IPS-NIHi7 (cell line): ENCODE measurements at regions not wholly inside any gene's neighbourhood (a gene's known extent, or its start where the extent isn't known, plus 50 kb on each side); places are given as distances from the start of the nearest gene placed in this dataset.
"Not testable (repeated sequence)": the region's sequence is repeated elsewhere in the genome, so short reads cannot be mapped to it uniquely, and the experiment has no call there.

ENCODE experiments used
- DNase-seq: peaks from one replicate; pipeline ENCODE4 v3.0.0; 2012; ENCODE audit warnings: mixed read lengths; ENCODE audit errors: extremely low spot score

DNA sequence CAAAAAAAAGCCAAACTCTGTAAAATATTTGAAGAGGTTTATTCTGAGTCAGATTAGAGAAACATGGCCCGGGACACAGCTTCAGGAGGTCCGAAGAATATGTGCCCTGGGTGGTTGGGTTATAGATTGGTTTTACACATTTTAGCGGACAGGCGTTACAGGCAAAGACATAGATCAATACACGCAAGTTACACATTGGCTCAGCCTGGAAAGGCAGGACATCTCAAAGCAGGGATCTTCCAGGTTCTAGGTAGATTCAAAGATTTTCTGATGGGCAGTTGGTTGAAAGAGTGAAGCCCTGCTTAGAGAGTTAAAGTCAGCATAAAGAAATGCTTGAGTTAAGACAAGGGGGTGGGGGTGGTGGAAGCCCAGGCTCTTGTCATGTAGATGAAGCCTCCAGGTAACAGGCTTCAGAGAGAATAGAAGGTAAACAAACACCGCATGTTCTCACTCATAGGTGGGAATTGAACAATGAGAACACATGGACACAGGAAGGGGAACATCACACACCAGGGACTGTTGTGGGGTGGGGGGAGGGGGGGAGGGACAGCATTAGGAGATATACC lies 464.3 kb upstream of the ADARB2 start:
- peak; percentile 26 for DNase-seq

DNA sequence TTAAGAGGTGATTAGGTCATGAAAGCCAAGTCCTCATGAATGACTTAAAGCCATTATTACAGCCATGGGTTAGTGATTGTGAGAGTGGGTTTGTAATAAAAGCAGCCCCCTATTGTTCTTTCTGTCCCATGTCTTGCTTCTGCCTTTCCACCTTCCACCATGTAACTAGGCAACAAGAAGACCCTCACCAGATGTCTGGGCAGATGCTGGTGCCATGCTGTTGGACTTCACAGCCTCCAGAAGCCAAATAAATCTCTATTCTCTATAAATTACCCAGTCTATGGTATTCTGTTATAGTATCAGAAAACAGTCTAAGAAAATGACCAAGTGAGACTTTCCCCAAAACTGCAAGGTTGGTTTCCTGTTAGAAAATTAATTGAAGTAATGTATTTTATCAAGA lies 460.3 kb upstream of the ADARB2 start:
- no peak for DNase-seq

DNA sequence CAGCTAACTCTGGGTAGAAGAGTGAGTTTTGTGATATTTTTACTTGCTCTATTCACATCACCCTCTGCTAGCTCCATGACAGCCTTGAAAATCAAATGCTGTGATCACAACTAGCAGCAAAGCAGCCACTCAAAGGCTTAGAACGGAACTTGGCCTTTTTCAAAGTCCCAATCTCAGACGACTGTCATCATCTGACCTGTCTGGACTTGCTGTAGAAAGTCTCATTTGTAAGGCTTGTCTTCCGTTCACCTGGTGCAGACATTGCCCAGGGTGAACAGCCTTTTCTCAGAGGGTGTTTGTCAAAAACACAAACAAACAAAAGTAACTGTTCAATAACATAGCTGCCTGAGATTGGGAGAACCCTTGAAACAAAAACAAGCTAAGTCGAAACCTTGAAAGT lies 458.9 kb upstream of the ADARB2 start:
- DNase-seq = no peak

DNA sequence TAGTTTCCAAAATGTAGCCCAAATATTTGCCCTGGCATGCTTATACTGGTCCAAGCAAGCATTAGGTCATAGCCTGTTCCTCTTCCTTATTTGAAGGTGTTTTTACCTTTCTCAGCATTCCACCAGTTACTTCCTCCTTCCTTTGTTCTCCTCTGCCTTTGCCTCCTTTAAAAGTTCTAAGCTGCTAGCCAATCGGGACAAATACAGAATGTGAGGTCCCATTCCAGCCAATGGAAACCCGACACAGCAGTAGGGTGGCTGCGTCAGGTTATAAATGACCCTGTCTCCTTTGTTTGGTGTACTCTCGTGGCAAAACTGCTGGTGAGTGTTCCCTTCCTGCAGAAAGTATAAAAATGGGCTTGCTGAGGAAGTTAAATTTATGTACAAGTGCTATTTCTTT lies 452.0 kb upstream of the ADARB2 start:
- DNase-seq = not testable (repeated sequence)

DNA sequence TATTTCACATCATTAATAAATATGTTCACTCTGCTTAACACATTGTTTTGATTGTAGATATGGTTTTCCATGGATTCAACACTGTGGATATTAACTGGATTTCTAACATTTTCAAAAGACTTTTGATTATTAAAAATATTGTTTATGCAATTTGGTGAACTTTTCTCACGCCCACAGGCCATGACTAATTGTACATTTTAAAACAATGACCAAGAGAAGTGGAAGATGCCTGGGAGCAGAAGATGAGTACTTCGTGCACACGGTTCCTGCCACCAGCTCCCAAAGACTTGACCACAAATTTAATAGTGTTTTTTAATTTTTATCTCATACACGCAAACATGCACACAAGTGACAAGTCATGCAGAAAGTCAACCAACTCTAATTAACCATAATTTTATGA lies 451.0 kb upstream of the ADARB2 start:
- DNase-seq = no peak

DNA sequence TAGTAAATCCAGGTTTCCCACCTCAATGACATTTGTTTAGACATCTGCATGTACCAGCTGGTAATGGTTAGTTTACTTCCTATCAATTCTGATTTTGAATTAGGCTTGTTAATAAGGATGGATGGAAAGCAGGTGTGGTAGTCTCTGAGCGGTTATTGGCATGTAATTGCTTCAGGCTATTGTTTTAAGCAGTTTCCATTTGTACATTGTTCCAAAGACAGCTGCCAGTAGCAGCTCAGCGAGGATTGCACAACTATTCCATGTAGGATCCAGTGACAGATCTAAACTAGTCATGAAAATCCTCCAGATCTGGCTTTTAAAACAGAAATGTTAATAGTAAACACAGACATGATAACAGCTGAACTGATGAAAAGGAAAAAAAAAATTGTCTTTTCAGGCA lies 436.0 kb upstream of the ADARB2 start:
- DNase-seq = no peak

DNA sequence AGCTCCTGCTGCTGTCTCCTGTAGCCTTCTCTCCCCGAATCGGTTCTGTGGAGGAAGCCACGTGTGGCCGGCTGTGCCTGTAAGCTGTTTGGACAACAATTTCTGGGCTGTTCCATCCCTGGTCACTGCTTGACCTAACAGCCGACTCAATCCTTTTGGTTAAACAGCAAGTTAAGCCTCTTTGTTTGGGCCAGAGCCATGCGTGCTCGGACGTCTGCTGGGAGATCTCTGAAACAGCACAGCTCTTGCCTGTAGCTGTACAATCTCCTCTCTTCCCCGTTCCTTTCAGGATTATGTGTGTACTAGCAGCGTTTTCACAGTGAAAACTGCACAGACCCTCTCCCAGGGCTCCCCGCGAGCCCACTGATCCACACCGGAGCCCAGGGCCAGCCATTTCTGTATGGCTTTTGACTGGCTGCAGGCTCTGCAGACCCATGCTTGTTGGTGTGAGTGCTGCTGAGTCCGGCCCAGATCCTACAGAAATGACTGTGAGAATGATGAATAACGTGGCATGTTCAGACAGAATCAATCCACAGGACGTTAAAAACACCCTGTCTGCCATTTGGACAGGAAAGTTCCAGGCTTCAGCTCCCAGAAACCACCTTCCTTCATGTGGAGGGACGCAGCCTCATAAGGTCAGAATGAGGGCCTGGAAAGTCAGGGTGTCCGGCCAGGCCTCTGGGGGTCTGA lies 428.6 kb upstream of the ADARB2 start:
- no peak for DNase-seq

DNA sequence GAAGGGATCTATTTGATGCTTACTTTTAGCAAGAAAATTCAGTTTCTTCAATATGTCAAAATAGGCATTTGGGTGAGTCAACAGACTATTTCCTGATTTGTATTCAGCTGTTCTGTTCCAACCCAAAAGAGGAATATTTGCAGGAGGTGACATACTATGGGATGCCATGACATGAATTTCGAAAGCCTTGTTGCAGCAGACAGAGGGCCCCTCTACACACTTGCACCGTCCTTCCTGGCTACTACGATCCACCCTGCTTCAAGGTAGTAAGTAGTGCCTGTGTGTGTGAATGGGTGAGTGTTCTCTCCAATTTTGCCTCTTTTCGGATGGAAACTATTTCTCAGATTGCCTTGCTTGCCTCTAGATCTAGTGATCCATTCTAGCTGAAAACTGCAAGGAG lies 413.0 kb upstream of the ADARB2 start:
- peak; percentile 14 for DNase-seq

DNA sequence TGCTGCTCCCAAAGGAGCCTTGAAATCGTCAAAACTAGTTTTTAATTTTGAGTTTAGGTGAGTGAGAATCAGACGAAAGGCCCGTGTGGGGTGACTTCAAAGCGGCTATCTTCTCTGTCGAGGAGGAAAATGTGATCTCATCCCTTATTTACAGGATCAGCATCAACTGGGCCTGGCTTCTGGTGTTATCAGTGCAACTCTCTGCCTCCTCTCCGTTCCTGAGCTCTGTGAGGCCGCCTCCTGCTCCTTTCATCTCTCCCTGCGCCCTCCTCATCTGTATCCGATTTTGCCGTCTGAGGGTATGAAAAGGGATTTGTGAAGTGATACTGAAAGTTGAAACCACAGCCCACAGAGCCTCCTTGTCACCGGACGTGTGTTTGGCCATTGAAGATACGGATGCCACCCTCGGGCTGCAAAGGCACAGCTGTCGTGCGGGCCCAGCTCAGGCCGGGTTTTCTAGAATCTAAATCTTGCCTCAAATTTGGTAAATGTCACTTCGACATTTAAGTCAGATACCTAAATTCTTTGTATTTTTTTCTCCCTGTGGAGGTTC lies 408.7 kb upstream of the ADARB2 start:
- DNase-seq = no peak

DNA sequence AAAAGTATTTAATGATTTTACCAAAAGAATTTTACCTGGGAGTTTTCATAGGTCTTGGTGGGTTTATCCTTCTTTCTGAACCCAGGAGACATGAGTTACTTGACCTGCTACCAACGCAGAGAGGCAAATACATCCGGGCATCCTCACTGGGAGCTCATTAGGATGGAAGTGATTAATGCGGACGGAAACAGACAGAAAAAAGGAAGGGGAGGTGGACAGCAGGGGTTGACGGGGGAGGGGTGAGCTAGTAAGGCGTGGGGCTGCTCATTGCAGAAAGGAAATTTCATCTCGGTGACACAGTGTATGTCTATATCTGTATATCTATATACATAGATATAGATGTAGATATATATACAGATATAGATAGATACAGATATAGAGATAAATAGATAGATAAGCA lies 408.2 kb upstream of the ADARB2 start:
- no peak for DNase-seq

DNA sequence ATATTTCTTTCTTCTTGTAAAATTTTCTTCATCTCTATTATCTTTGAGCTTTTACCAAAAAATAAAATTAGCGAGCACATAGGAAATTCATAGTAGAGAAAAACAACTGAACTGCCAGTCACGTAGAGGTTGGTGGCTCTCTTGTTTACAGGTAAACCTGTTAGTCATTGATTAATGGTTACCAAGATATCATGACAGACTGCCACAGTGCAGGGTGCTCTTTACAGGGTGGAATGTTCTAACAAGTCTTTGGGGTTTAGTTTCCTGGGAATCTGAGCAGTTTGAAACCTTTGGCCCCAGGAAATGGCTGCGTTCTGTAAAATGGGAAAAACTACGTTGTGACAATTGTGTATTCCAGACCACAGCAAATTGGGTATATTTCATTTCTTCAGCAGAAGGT lies 407.3 kb upstream of the ADARB2 start:
- no peak for DNase-seq

DNA sequence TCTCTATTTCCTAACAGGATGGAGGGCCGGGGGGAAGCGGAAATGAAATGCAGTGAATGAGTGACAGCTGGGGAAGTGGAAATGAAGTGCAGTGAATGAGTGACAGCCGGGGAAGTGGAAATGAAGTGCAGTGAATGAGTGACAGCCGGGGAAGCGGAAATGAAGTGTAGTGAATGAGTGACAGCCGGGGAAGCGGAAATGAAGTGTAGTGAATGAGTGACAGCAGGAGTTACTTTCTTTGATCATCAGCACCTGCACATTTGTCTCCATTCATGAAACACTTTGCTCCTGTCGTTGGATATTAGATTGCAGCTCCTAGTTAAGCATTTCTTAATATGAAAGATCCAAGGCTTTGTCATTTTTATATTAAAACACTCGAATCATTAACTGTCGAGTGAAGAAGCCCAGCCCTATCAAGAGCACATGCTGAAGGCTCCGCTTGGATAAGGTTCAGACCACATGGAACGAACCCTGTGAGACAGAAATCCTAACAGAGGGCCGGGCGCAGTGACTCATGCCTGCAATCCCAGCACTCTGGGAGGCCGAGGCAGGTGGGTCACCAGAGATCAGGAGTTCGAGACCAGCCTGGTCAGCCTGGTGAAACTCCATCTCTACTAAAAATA lies 406.0 kb upstream of the ADARB2 start:
- no peak for DNase-seq

DNA sequence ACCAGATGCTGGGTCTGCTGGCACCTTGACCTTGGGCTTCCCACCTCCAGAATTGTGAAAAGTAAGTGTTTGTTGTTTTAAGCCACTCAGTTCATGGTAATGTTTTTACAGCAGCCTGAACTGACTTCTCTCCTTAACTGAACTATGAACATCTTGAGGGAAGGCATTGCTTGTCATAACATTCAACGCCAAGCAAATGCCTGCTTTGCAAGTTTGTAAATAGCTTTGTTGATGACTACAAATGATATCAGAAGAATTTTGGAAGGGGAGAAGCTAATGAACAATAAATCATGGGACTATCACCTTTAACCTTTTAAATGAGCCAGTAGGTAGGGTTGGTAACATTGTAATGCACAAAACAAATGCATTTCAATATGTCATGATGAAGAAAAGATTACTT lies 402.4 kb upstream of the ADARB2 start:
- no peak for DNase-seq

DNA sequence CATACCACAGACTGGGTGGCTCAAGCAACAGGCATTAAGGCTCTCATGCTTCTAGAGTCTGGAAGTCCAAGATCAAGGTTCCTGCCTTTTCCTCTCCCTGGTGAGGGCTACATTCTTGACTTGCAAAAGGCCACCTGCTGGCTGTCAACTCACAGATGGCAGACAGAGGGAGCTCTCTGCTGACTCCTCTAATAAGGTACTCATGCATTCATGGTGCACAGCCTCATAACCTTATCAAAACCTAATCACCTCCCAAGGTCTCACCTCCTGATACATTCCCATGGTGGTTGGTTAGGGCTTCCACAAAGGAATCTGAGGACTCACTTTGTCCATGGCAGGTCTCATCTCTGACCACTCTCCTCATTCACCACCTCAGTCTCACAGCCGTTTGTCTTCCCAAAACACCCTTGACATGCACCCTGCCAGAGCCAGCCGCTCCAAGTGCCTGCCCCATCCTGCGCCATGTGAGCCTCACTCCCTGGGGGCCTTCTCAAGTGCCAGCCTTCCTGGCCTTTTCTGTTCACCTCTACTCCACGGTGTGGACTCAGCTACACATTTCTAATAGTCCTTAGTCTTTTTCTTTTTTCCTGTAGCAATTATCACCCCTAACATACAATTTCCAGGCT lies 400.3 kb upstream of the ADARB2 start:
- peak; percentile 42 for DNase-seq

DNA sequence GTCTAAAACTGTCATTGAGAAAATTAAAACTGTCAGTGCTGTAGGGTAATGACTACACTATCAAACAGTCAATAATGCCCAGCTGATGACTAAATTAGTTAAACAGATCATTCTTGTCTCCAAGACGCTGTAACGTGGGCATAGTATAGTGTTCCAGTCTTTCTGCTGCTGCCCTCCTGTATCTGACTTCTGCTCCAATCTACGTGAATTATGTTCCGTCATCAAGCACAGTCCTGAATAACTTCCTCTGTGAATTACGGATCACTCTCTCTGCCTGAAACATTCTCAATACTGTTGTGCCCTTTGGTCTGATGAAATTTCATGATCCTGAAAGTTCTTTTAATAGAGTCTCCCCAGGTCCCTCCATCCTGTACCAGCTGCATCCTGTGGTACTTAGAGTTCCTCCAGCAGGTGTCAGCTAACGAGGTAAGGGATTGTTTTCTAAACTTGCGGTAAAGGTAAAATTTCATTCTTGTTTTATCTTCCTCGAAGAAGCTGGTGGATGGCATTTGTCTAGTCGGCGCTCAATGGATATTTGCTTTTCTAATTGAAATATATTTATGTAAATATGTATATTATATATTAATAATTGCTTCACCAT lies 393.5 kb upstream of the ADARB2 start:
- no peak for DNase-seq

DNA sequence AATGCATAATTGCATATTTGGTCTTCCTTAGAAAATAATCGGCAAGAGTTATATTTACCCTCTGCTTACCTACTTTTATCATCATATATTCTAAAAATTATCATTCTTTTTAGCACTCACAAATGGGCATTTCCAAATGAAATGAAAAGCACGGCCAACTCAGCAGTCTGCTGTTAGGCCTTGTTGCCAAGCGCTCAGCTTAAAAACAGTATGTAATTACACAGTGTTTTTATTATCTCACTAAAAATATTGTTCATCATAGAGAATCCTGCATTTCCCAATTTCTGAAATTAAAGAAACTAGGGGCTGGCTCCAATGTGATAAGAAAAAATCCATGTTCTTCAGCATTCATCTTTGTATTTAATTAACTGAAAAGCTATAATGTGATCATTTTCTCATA lies 391.7 kb upstream of the ADARB2 start:
- DNase-seq = no peak

DNA sequence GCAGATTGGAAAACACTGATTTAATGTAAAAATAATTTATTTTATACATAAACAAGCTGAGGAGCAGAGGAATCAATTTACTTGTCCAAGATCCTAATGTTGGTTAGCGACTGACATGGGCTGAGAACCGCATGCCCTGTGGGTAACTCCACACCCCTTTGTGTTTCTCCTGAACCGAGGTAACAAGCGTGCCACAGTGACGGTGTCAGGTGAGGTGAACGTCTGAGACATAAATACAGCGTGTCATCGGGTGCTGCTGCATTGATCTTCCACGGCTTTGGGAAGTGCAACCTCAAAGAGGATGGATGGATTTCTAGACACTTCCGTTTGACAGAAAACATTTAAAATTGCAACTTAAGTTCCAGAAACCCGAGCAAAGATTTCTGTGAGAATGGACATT lies 386.8 kb upstream of the ADARB2 start:
- no peak for DNase-seq

DNA sequence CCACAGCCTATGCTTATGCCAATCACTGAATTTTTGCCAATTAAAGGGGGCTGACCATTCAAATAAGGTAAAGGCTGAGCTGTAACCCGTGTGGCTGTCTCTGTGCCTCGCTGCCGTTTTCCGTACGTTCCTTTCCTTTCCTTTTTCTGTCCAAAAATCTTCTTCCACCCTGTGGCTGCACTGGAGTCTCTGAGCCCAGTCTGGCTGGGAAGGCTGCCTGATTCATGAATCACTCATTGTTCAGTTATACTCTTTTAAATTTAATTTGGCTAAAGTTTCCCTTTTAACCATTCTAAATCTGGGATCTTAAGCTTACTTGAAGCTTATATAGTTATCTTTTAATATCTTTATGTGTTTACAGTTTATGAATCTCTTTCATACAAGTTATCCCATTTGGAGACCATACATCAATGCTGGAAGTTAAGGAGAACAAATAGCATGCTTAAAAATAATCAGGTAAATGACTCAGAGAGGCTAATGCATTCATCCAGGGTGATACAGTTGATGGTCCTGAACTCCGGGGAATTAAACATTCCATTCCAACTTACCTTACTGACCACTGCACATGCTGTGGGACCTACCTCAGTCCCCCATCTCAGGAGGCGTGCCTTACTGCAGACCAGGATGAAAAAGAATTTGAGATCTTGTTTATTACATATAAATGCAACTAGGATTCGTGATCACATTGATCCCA lies 385.3 kb upstream of the ADARB2 start:
- no peak for DNase-seq

DNA sequence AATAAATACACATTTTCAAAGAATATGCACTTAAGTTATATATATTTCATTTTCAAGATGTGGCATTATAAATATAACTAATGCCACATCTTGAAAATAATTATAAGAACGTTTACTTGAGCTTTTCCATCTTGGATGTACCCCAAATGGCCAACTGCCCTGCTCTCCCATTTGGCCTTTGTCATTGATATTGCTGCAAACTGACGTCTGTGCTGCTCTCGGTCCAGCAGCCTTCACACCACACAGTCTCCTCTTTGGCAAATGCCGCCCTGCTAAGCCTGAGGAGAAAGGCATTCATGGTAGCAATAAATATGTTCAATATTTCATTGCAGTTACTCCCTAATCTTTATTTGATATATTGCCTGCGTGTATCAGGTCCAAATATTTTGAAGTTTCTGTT lies 384.6 kb upstream of the ADARB2 start:
- DNase-seq = no peak

DNA sequence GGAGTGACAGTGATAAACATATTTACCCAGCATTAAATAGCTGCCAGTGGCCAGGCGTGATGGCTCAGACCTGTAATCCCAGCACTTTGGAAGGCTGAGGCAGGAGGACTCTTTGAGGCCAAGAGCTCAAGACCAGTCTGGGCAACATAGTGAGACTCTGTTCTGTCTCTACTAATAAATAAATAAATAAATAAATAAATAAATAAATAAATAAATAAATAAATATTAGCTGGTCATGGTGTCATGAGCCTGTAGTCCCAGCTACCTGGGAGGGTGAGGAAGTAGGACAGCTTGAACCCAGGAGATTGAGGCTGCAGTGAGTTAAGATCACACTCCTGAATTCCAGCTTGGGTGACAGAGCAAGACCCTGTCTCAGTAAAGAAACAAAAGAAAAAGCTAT lies 384.0 kb upstream of the ADARB2 start:
- DNase-seq = no peak

DNA sequence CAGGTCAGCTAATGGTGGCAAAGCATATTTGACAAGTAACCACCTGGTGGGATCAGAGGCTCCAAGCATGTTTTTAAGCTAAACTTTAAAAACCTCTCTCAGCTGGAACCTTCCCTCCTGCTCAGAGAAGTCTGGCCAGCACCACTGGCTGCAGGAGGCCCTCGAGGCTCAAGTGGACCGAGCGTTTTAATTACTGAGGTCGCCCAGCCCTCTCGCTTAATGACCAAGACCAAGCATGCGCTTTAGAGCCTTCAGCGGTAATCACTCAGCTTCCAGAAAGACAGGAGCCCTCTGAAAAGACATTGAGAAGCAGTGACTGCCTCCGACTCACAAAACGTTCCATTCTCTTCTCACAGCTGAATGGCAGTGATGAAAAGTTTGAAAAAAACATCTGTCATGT lies 383.4 kb upstream of the ADARB2 start:
- DNase-seq = no peak

DNA sequence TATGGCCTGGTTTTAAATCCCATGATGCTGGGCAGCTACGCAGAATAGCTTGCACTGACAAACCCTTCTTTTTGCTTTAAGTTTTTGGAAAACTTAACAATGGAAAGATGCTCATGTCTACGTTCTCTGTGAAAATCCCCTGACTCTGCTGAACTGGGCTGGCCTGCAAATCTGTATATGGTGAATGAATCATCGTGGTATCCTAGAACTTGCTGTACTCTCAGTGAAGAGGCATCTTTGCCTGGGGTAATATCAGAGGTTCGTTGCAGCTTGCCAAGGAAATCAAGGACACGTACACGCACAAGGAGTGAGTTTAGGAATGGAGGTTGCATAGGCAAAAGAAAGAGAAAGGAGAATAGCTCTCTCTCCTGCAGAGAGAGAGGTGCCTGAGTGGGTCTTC lies 382.0 kb upstream of the ADARB2 start:
- DNase-seq = no peak
